Ovary (tissue), 1 donor: ENCODE measurements at regions not wholly inside any gene's neighbourhood (a gene's known extent, or its start where the extent isn't known, plus 50 kb on each side); places are given as distances from the start of the nearest gene placed in this dataset.

ENCODE experiments used
- EP300 ChIP-seq: sonication (generic); formaldehyde crosslinking; IDR thresholded peaks from one replicate; pipeline ENCODE4 v1.6.1; 2017; ENCODE audit warnings: antibody characterized with exemption
- POLR2A ChIP-seq: fragments of 450-650 bp; IDR thresholded peaks from one replicate; pipeline ENCODE4 v1.6.1; 2017; ENCODE audit warnings: antibody characterized with exemption, mild to moderate bottlenecking, moderate library complexity

GRCh38 chr9:129290606-129291005 lies 112.5 kb upstream of the IER5L start:
- TF ChIP-seq POLR2A = no peak
- no peak for TF ChIP-seq EP300
